ENCODE measurements at regions not wholly inside any gene's neighbourhood (a gene's known extent, or its start where the extent isn't known, plus 50 kb on each side); places are given as distances from the start of the nearest gene placed in this dataset.

DNA sequence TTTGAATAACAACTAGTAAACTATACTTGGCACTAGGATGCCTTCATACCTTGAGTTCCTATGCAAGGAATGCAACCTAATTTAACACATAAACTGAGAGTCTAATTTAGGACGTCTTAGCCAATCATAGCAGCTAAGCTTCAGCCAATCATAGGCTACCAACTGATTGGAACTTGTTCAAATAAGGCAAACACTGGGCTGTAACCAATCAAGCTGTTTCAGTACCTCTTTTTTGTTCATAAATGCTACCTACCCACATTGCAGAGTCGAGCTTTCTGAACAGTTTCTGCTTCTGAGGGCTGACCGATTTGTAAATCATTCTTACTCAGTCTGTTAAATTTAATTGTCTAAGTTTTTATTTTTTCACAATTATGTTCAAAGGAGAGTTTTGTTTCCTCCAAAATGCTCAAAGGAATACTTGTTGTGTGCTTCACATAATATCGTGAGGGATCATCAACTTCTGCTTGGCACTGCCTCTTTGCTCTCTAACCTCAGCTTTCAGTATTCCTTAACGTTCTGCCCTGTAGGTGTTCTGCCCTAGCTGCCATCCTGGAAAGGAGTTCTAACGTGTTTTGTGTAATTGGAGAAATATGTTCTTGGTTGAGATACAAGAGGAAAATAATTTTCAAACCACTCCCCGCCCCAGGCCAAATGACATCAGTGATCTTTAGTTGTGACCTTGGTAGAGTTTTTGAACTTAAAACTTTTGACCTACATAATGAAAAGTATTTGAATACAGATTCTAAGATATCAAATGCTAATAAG, 380.4 kb upstream of the MIS18BP1 start:
- TF ChIP-seq, protein P1, sequence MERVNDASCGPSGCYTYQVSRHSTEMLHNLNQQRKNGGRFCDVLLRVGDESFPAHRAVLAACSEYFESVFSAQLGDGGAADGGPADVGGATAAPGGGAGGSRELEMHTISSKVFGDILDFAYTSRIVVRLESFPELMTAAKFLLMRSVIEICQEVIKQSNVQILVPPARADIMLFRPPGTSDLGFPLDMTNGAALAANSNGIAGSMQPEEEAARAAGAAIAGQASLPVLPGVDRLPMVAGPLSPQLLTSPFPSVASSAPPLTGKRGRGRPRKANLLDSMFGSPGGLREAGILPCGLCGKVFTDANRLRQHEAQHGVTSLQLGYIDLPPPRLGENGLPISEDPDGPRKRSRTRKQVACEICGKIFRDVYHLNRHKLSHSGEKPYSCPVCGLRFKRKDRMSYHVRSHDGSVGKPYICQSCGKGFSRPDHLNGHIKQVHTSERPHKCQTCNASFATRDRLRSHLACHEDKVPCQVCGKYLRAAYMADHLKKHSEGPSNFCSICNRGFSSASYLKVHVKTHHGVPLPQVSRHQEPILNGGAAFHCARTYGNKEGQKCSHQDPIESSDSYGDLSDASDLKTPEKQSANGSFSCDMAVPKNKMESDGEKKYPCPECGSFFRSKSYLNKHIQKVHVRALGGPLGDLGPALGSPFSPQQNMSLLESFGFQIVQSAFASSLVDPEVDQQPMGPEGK (CRISPR knock-in tag; IDR thresholded peaks at IDR 0.05; ENCODE audit: borderline replicate concordance): no peak
- no peak for TF ChIP-seq ZNF565 (CRISPR knock-in tag; conservative IDR thresholded peaks at IDR 0.05; ENCODE audit: low read depth)
- TF ChIP-seq, protein P2, sequence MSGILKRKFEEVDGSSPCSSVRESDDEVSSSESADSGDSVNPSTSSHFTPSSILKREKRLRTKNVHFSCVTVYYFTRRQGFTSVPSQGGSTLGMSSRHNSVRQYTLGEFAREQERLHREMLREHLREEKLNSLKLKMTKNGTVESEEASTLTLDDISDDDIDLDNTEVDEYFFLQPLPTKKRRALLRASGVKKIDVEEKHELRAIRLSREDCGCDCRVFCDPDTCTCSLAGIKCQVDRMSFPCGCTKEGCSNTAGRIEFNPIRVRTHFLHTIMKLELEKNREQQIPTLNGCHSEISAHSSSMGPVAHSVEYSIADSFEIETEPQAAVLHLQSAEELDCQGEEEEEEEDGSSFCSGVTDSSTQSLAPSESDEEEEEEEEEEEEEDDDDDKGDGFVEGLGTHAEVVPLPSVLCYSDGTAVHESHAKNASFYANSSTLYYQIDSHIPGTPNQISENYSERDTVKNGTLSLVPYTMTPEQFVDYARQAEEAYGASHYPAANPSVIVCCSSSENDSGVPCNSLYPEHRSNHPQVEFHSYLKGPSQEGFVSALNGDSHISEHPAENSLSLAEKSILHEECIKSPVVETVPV (CRISPR knock-in tag; IDR thresholded peaks at IDR 0.05): no peak
- TF ChIP-seq BACH2 (CRISPR knock-in tag; IDR thresholded peaks at IDR 0.05; ENCODE audit: borderline replicate concordance): no peak
- no peak for TF ChIP-seq SNAI2 (CRISPR knock-in tag; IDR thresholded peaks at IDR 0.05)
- no peak for TF ChIP-seq TOX (CRISPR knock-in tag; IDR thresholded peaks at IDR 0.05; ENCODE audit: borderline replicate concordance)
- no peak for TF ChIP-seq RARB (CRISPR knock-in tag; IDR thresholded peaks at IDR 0.05)
- TF ChIP-seq OSR1 (CRISPR knock-in tag; IDR thresholded peaks at IDR 0.05): no peak
